DND-41 (cell line): ENCODE measurements at regions not wholly inside any gene's neighbourhood (a gene's known extent, or its start where the extent isn't known, plus 50 kb on each side); places are given as distances from the start of the nearest gene placed in this dataset.

ENCODE experiments used
- CTCF ChIP-seq: IDR thresholded peaks from 2 replicates; pipeline ENCODE4 v1.5.1; 2012; ENCODE audit warnings: borderline replicate concordance, low read length, moderate library complexity, mild to moderate bottlenecking; ENCODE audit not compliant: poor library complexity, severe bottlenecking; ENCODE audit errors: extremely low read depth
- EZH2 ChIP-seq: IDR thresholded peaks from 3 replicates; pipeline ENCODE4 v1.6.1; 2012; ENCODE audit warnings: borderline replicate concordance, low read depth, mild to moderate bottlenecking, moderate library complexity, low read length, inconsistent platforms; ENCODE audit not compliant: severe bottlenecking

GRCh38 chr14:94696518-94696917 lies 73.4 kb downstream of the GSC start:
- no peak for TF ChIP-seq CTCF
- TF ChIP-seq EZH2 = no peak
